ENCODE measurements at regions not wholly inside any gene's neighbourhood (a gene's known extent, or its start where the extent isn't known, plus 50 kb on each side); places are given as distances from the start of the nearest gene placed in this dataset.

DNA sequence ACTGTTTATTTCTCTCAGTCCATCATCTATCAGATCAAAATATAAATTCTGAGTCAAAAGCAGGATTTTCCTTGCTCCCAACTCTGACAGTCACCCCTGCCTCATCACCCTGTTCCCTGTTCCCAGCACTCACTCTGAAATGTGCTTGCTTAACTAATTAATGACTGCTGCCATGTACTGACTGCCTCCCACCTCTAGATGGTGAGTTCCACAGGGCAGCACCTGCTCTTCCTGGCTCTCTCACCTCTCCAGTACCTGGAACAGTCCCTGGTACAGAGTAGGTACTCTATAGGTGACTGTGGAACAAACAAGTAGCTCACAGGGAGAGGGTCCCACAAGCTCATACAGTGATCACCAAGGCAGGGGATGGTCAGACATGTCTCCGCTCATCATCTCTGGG is 114.3 kb upstream of the C16orf82 start:
- Histone ChIP-seq H3K4me3 (no peak overlapping the region), H3K27me3 (ENCODE audit: control insufficient read depth in 2 of 2, insufficient read depth in 2 of 2, low read length in 2 of 2) (peaks cover 0 to 14% of the 10 kb centered on the region in 2 experiments; a peak in 2 of 5 replicates), H3K27ac (ENCODE audit: extremely low read depth, low read depth, low read length) (no peak overlapping the region), H3K36me3 (ENCODE audit: control insufficient read depth, insufficient read depth, low read length) (no peaks in the 10 kb centered on the region), H3K79me2 (ENCODE audit: control insufficient read depth, insufficient read depth, low read length) (no peaks in the 10 kb centered on the region), H3K4me1 (replicated peaks in 1 of 2; ENCODE audit: control insufficient read depth in 2 of 2, insufficient read depth in 2 of 2, low read length in 2 of 2) (no peaks in the 10 kb centered on the region), H3K9me3 (replicated peaks; ENCODE audit: control insufficient read depth, insufficient read depth, low read depth, low read length) (no peaks in the 10 kb centered on the region), H2AFZ (ENCODE audit: low read depth, low read length) (no peak overlapping the region), H4K20me1 (replicated peaks; ENCODE audit: control insufficient read depth, insufficient read depth, low read length) (no peaks in the 10 kb centered on the region), H3K4me2 (ENCODE audit: insufficient read depth, low read length) (no peak overlapping the region), H3K9me1 (ENCODE audit: control insufficient read depth, insufficient read depth, low read length) (no peaks in the 10 kb centered on the region), H3K9ac (ENCODE audit: insufficient read depth in 1 of 2, low read depth in 2 of 2, low read length in 2 of 2) (no peak overlapping the region)
- in situ Hi-C loops (cut with MboI) = no loop called here
- WGBS (ENCODE audit: insufficient coverage, low coverage, missing lambda C conversion rate) = no CpG with 5 or more reads among the region's 1 CpG
- no TSS peak for BruUV-seq (replicated peaks)
- ChIA-PET POLR2A (interaction anchor here (0.9 kb wide), 1 partner anchor 11 kb away, joined by 3 read pairs; no protein-coding TSS in a partner anchor), CTCF (ENCODE audit: low intra/inter-chr PET ratio) (no interaction called here)
- ATAC-seq = no peak
- intact Hi-C loops (cut with micrococcal nuclease) = no loop called here
- DNase-seq (ENCODE audit: extremely low read depth in 1 of 4, low spot score in 3 of 4) = no peak
- FAIRE-seq = no peak
- TF ChIP-seq, protein P1, sequence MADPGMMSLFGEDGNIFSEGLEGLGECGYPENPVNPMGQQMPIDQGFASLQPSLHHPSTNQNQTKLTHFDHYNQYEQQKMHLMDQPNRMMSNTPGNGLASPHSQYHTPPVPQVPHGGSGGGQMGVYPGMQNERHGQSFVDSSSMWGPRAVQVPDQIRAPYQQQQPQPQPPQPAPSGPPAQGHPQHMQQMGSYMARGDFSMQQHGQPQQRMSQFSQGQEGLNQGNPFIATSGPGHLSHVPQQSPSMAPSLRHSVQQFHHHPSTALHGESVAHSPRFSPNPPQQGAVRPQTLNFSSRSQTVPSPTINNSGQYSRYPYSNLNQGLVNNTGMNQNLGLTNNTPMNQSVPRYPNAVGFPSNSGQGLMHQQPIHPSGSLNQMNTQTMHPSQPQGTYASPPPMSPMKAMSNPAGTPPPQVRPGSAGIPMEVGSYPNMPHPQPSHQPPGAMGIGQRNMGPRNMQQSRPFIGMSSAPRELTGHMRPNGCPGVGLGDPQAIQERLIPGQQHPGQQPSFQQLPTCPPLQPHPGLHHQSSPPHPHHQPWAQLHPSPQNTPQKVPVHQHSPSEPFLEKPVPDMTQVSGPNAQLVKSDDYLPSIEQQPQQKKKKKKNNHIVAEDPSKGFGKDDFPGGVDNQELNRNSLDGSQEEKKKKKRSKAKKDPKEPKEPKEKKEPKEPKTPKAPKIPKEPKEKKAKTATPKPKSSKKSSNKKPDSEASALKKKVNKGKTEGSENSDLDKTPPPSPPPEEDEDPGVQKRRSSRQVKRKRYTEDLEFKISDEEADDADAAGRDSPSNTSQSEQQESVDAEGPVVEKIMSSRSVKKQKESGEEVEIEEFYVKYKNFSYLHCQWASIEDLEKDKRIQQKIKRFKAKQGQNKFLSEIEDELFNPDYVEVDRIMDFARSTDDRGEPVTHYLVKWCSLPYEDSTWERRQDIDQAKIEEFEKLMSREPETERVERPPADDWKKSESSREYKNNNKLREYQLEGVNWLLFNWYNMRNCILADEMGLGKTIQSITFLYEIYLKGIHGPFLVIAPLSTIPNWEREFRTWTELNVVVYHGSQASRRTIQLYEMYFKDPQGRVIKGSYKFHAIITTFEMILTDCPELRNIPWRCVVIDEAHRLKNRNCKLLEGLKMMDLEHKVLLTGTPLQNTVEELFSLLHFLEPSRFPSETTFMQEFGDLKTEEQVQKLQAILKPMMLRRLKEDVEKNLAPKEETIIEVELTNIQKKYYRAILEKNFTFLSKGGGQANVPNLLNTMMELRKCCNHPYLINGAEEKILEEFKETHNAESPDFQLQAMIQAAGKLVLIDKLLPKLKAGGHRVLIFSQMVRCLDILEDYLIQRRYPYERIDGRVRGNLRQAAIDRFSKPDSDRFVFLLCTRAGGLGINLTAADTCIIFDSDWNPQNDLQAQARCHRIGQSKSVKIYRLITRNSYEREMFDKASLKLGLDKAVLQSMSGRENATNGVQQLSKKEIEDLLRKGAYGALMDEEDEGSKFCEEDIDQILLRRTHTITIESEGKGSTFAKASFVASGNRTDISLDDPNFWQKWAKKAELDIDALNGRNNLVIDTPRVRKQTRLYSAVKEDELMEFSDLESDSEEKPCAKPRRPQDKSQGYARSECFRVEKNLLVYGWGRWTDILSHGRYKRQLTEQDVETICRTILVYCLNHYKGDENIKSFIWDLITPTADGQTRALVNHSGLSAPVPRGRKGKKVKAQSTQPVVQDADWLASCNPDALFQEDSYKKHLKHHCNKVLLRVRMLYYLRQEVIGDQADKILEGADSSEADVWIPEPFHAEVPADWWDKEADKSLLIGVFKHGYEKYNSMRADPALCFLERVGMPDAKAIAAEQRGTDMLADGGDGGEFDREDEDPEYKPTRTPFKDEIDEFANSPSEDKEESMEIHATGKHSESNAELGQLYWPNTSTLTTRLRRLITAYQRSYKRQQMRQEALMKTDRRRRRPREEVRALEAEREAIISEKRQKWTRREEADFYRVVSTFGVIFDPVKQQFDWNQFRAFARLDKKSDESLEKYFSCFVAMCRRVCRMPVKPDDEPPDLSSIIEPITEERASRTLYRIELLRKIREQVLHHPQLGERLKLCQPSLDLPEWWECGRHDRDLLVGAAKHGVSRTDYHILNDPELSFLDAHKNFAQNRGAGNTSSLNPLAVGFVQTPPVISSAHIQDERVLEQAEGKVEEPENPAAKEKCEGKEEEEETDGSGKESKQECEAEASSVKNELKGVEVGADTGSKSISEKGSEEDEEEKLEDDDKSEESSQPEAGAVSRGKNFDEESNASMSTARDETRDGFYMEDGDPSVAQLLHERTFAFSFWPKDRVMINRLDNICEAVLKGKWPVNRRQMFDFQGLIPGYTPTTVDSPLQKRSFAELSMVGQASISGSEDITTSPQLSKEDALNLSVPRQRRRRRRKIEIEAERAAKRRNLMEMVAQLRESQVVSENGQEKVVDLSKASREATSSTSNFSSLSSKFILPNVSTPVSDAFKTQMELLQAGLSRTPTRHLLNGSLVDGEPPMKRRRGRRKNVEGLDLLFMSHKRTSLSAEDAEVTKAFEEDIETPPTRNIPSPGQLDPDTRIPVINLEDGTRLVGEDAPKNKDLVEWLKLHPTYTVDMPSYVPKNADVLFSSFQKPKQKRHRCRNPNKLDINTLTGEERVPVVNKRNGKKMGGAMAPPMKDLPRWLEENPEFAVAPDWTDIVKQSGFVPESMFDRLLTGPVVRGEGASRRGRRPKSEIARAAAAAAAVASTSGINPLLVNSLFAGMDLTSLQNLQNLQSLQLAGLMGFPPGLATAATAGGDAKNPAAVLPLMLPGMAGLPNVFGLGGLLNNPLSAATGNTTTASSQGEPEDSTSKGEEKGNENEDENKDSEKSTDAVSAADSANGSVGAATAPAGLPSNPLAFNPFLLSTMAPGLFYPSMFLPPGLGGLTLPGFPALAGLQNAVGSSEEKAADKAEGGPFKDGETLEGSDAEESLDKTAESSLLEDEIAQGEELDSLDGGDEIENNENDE (IDR thresholded peaks at IDR 0.05; ENCODE audit: low read depth, low read length) = no peak
- no peak for TF ChIP-seq YY1 (IDR thresholded peaks at IDR 0.05; ENCODE audit: borderline replicate concordance in 1 of 3, control insufficient read depth in 1 of 3, extremely low read depth in 1 of 3, insufficient read depth in 3 of 3, insufficient read length in 1 of 3, insufficient replicate concordance in 2 of 3, low read depth in 1 of 3, low read length in 2 of 3)
- TF ChIP-seq DACH1 (IDR thresholded peaks at IDR 0.05; ENCODE audit: partially characterized antibody) = no peak
- TF ChIP-seq FOXA3 (CRISPR knock-in tag; conservative IDR thresholded peaks at IDR 0.05 in 1 of 2, IDR thresholded peaks at IDR 0.05 in 1 of 2) = no peak
- TF ChIP-seq, protein P2, sequence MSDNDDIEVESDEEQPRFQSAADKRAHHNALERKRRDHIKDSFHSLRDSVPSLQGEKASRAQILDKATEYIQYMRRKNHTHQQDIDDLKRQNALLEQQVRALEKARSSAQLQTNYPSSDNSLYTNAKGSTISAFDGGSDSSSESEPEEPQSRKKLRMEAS (CRISPR knock-in tag; IDR thresholded peaks at IDR 0.05) = no peak
- TF ChIP-seq CAMTA2 (CRISPR knock-in tag; conservative IDR thresholded peaks at IDR 0.05) = no peak
- TF ChIP-seq, protein P3, sequence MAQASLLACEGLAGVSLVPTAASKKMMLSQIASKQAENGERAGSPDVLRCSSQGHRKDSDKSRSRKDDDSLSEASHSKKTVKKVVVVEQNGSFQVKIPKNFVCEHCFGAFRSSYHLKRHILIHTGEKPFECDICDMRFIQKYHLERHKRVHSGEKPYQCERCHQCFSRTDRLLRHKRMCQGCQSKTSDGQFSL (CRISPR knock-in tag; IDR thresholded peaks at IDR 0.05) = no peak
- TF ChIP-seq, protein P3 (tag; IDR thresholded peaks at IDR 0.05) = no peak
- no peak for TF ChIP-seq ETV6 (IDR thresholded peaks at IDR 0.05; ENCODE audit: borderline replicate concordance in 1 of 2, low read depth in 2 of 2, low read length in 1 of 2)
- no peak for TF ChIP-seq ETV6 (CRISPR knock-in tag; IDR thresholded peaks at IDR 0.05; ENCODE audit: borderline replicate concordance)
